IPS-20b (cell line): ENCODE measurements at regions not wholly inside any gene's neighbourhood (a gene's known extent, or its start where the extent isn't known, plus 50 kb on each side); places are given as distances from the start of the nearest gene placed in this dataset.

Source experiments
- H3K27ac ChIP-seq: one replicate; pipeline ENCODE4 v1.5.1; 2013; ENCODE audit warnings: low read length
- H3K27me3 ChIP-seq: 2 replicates; pipeline ENCODE4 v1.6.1; 2013; ENCODE audit warnings: mild to moderate bottlenecking, low read length, inconsistent platforms; ENCODE audit not compliant: insufficient read depth
- H3K36me3 ChIP-seq: 2 replicates; pipeline ENCODE4 v1.6.1; 2013; ENCODE audit warnings: low read depth, mild to moderate bottlenecking, inconsistent platforms, low read length, moderate library complexity; ENCODE audit not compliant: insufficient read depth
- H3K4me1 ChIP-seq: 2 replicates; pipeline ENCODE4 v1.6.1; 2013; ENCODE audit warnings: mild to moderate bottlenecking, control low read depth, inconsistent platforms, low read length, moderate library complexity; ENCODE audit not compliant: insufficient read depth
- H3K4me3 ChIP-seq: 2 replicates; pipeline ENCODE4 v1.5.1; 2013; ENCODE audit warnings: mild to moderate bottlenecking, low read length, inconsistent platforms
- H3K9ac ChIP-seq: 2 replicates; pipeline ENCODE4 v1.6.1; 2013; ENCODE audit warnings: low read depth, mild to moderate bottlenecking, inconsistent platforms, low read length, moderate library complexity
- H3K9me3 ChIP-seq: 2 replicates; pipeline ENCODE4 v1.6.1; 2013; ENCODE audit warnings: mild to moderate bottlenecking, low read depth, low read length, inconsistent platforms; ENCODE audit not compliant: insufficient read depth

GRCh38 chr6:139820210-139820609 is 445.8 kb upstream of the CITED2 start:
- Histone ChIP-seq H3K27me3 (no peaks in the 10 kb centered on the region), H3K9me3 (no peaks in the 10 kb centered on the region), H3K27ac (no peak overlapping the region), H3K4me1 (no peaks in the 10 kb centered on the region), H3K36me3 (no peaks in the 10 kb centered on the region), H3K4me3 (no peak overlapping the region), H3K9ac (no peak overlapping the region)

GRCh38 chr6:139819776-139820175 is 445.3 kb upstream of the CITED2 start:
- H3K4me1 ChIP-seq, result no peaks in the 10 kb centered on the region
- H3K36me3 ChIP-seq, result no peaks in the 10 kb centered on the region
- H3K27me3 ChIP-seq, result no peaks in the 10 kb centered on the region
- no peak overlapping the region for H3K4me3 ChIP-seq
- H3K9me3 ChIP-seq, result no peaks in the 10 kb centered on the region
- no peak overlapping the region for H3K9ac ChIP-seq
- H3K27ac ChIP-seq, result no peak overlapping the region

GRCh38 chr6:139812939-139813338 is 438.5 kb upstream of the CITED2 start:
- Histone ChIP-seq H3K9me3 (no peaks in the 10 kb centered on the region), H3K9ac (no peak overlapping the region), H3K27me3 (no peaks in the 10 kb centered on the region), H3K27ac (no peak overlapping the region), H3K36me3 (no peaks in the 10 kb centered on the region), H3K4me3 (no peak overlapping the region), H3K4me1 (no peaks in the 10 kb centered on the region)

- Histone ChIP-seq H3K27me3 (no peaks in the 10 kb centered on the region), H3K27ac (no peak overlapping the region), H3K36me3 (no peaks in the 10 kb centered on the region), H3K4me3 (no peak overlapping the region), H3K9me3 (no peaks in the 10 kb centered on the region), H3K4me1 (no peaks in the 10 kb centered on the region), H3K9ac (no peak overlapping the region)
Measured at GRCh38 chr6:139801571-139802321, 427.3 kb upstream of the CITED2 start.

- no peak overlapping the region for H3K27ac ChIP-seq
Measured at GRCh38 chr6:139800837-139801236, 426.4 kb upstream of the CITED2 start.

GRCh38 chr6:139790527-139790926 is 416.1 kb upstream of the CITED2 start:
- Histone ChIP-seq H3K4me1 (no peaks in the 10 kb centered on the region), H3K4me3 (no peak overlapping the region), H3K27ac (no peak overlapping the region), H3K36me3 (no peaks in the 10 kb centered on the region), H3K9ac (no peak overlapping the region), H3K27me3 (no peaks in the 10 kb centered on the region), H3K9me3 (no peaks in the 10 kb centered on the region; the same call in 1 of the 2 replicates)

More at GRCh38 chr6:139800837-139801236, 426.4 kb upstream of the CITED2 start:
- no peaks in the 10 kb centered on the region for H3K27me3 ChIP-seq
- H3K36me3 ChIP-seq, result no peaks in the 10 kb centered on the region
- H3K4me3 ChIP-seq, result no peak overlapping the region
- H3K9ac ChIP-seq, result no peak overlapping the region
- 0 out of 2 replicates have a peak, but pooled peaks cover 3% of the 10 kb centered on the region for H3K4me1 ChIP-seq
- H3K9me3 ChIP-seq, result no peaks in the 10 kb centered on the region

- peaks cover 17% of the 10 kb centered on the region for H3K9me3 ChIP-seq
- no peaks in the 10 kb centered on the region; the same call in 1 of the 2 replicates for H3K36me3 ChIP-seq
- no peak overlapping the region for H3K9ac ChIP-seq
- H3K4me3 ChIP-seq, result no peak overlapping the region
- no peak overlapping the region for H3K27ac ChIP-seq
- H3K27me3 ChIP-seq, result no peaks in the 10 kb centered on the region
- H3K4me1 ChIP-seq, result no peaks in the 10 kb centered on the region
Measured at GRCh38 chr6:139784222-139784769, 409.8 kb upstream of the CITED2 start.

- peaks cover 14% of the 10 kb centered on the region for H3K9me3 ChIP-seq
- peaks cover 19% of the 10 kb centered on the region for H3K4me1 ChIP-seq
- no peak overlapping the region for H3K27ac ChIP-seq
- no peaks in the 10 kb centered on the region; the same call in 1 of the 2 replicates for H3K36me3 ChIP-seq
- H3K4me3 ChIP-seq, result no peak overlapping the region
- no peaks in the 10 kb centered on the region for H3K27me3 ChIP-seq
- no peak overlapping the region for H3K9ac ChIP-seq
Measured at GRCh38 chr6:139779988-139780774, 405.7 kb upstream of the CITED2 start.

- Histone ChIP-seq H3K4me1 (peaks cover 19% of the 10 kb centered on the region), H3K9me3 (peaks cover 1% of the 10 kb centered on the region; the same call in 1 of the 2 replicates), H3K36me3 (no peaks in the 10 kb centered on the region), H3K27me3 (no peaks in the 10 kb centered on the region), H3K27ac (no peak overlapping the region), H3K9ac (no peak overlapping the region), H3K4me3 (no peak overlapping the region)
Measured at GRCh38 chr6:139778688-139779087, 404.2 kb upstream of the CITED2 start.

- H3K9ac ChIP-seq, result no peak overlapping the region
- no peak overlapping the region for H3K4me3 ChIP-seq
- H3K27ac ChIP-seq, result no peak overlapping the region
Measured at GRCh38 chr6:139778106-139778505, 403.7 kb upstream of the CITED2 start.

GRCh38 chr6:139777202-139777970 is 402.9 kb upstream of the CITED2 start:
- no peaks in the 10 kb centered on the region for H3K36me3 ChIP-seq
- no peak overlapping the region for H3K4me3 ChIP-seq
- no peak overlapping the region for H3K9ac ChIP-seq
- no peaks in the 10 kb centered on the region for H3K9me3 ChIP-seq
- H3K27me3 ChIP-seq, result no peaks in the 10 kb centered on the region
- peaks cover 19% of the 10 kb centered on the region for H3K4me1 ChIP-seq
- no peak overlapping the region for H3K27ac ChIP-seq

More at GRCh38 chr6:139778106-139778505, 403.7 kb upstream of the CITED2 start:
- Histone ChIP-seq H3K9me3 (no peaks in the 10 kb centered on the region), H3K36me3 (no peaks in the 10 kb centered on the region), H3K4me1 (peaks cover 19% of the 10 kb centered on the region), H3K27me3 (no peaks in the 10 kb centered on the region)
